HG03060 (cell line): ENCODE measurements at regions not wholly inside any gene's neighbourhood (a gene's known extent, or its start where the extent isn't known, plus 50 kb on each side); places are given as distances from the start of the nearest gene placed in this dataset.

Source experiments
- ATAC-seq: cut with Tn5 transposase; IDR thresholded peaks from one replicate; pipeline ENCODE4 v1.9.1; 2021; ENCODE audit warnings: low read depth, moderate number of reproducible peaks; ENCODE audit not compliant: unreplicated experiment

GRCh38 chr6:144737998-144738397, 452.9 kb downstream of the UTRN start:
- no peak for ATAC-seq

- no peak for ATAC-seq
Observed at GRCh38 chr6:144739873-144740272, 454.7 kb downstream of the UTRN start.

- no peak for ATAC-seq
Observed at GRCh38 chr6:144741659-144742058, 456.5 kb downstream of the UTRN start.

DNA sequence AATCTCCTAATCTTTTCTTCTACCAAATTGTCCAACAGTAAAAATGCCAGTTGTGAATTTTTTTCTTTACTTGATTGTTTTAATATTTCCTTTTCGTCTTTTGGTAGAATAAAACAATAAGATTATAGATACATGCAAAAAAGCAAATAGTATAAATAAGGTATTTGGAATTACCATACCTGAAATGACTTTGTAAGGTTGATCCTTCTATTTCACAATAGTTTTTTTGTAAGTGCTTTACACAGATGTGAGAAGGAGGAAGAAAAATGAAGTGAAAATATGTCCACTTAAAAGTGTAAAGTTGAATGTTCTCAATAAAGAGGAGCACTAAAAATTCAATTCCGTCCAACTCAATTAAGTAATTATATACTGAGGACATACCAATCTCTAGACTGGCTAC, 457.6 kb downstream of the UTRN start:
- ATAC-seq = no peak

- no peak for ATAC-seq
Observed at GRCh38 chr6:144744720-144745119, 459.6 kb downstream of the UTRN start.

GRCh38 chr6:144745439-144745838, 460.3 kb downstream of the UTRN start:
- ATAC-seq = no peak

- no peak for ATAC-seq
Observed at GRCh38 chr6:144746902-144747469, 461.9 kb downstream of the UTRN start.

DNA sequence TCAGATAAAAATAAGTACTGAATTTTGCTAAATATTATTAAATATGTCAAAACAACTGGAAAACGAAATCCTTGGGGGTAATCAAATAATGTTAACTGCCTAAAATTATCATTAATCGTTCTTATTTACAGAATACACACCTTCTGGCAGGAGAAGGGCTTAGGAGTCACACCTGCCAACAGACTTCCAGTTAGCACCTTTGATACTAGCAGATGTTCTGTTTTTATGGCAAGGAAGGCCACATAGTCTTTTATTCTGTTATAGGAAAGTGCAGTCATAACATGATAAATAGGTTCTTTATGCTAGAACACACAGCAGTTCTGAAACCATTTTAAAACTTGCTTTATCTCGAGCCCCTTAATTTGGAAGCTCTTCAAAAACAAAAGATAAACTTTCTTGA, 464.1 kb downstream of the UTRN start:
- no peak for ATAC-seq

- peak; percentile 95 for ATAC-seq
Observed at GRCh38 chr6:144753023-144753705, 468.0 kb downstream of the UTRN start.

GRCh38 chr6:144756469-144756868, 471.3 kb downstream of the UTRN start:
- ATAC-seq = no peak

- no peak for ATAC-seq
Observed at GRCh38 chr6:144757299-144757698, 472.2 kb downstream of the UTRN start.

DNA sequence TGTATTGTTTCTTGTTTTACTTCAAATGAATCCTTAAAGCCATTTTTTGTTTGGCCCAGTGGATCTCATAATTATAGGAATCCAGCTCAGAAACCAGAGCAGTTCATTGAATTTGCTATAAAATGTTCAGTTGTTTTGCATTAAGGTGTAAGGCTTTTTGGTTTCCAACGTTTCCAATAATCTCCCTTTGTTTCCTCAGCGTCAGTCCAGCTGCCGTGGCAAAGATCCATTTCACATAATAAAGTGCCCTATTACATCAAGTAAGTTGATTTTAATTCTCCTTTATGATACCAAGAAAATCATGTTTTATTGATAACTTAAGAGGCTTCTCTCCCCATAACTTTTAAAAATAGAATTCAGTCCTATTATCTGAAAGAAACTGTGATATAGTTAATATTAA, 472.6 kb downstream of the UTRN start:
- ATAC-seq = no peak

DNA sequence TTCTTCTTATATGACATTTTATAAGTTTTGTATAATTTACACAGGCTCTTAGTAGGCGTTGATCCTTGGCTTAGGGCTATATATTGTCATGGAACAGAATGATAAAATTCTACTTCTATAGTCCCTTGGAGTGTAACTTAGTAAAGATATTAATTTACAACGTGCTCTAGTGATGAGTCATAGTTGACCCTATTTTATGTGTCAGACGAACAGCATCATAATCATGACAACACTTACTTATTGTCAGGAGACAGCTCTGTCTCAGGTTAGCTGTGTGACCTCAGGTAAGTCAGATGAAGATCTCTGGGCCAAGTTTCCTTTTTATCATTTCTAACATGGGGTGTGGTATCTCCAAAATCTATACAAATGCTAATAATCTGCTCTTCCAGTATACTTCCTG, 473.5 kb downstream of the UTRN start:
- ATAC-seq = peak; percentile 62

GRCh38 chr6:144762469-144762868, 477.3 kb downstream of the UTRN start:
- no peak for ATAC-seq

GRCh38 chr6:144767051-144767450, 481.9 kb downstream of the UTRN start:
- no peak for ATAC-seq

- ATAC-seq = no peak
Observed at GRCh38 chr6:144768551-144769075, 483.5 kb downstream of the UTRN start.

DNA sequence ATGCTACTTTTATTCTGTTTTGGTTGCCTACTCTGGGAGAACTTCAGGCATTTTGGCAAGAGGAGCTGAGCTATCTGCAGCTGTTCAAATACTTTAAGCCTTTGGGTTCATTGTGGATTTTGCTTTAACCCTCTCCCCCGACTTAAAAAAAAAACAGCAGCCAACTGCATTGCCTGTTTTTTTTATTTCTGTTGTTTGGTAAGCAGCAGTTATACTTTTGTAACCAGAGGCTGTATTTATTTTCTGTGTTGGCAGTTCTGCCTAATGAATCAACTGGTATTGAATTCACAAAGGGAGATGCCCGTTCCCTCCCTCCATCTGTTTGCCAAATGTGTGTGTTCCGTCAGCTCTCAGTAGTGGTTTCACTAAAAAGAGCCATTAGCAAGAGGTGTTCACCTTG, 484.0 kb downstream of the UTRN start:
- ATAC-seq = no peak

DNA sequence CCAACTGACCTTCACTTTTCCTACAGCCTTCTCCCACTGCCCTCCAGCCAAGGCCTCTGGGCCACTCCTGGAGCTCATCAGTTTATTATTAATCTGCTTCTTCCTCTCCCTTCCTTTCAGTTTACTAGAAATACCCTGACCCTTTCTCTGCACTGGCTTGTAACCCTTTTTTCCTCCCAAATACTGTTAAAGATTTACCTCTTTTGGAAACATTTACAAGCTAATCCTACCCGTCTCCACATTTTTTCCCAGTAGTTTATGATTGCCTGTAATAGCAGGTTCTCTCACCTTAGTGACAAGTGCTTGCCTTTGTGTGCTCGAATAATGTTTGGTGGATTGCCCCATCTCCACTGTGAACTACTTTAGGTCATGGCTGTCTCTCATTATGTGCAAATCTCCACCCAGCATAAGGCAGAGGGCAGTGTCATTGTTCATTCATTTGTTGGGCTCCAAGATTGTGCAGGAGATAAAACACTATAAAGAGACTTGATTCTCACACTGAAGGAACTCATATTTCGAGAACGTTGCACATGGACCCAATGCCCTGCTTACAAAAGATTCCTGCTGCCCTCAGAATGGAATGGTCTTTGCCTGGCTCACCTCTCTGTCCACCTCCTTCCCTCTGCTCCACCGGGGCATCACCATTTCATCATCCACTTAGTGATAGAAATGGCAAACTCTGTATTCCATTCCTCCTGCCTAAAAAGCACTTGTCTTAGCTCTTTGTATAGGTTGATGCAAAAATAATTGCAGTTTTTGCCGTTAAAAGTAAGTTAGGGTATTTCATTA, 491.1 kb downstream of the UTRN start:
- no peak for ATAC-seq

GRCh38 chr6:144777249-144777648, 492.1 kb downstream of the UTRN start:
- no peak for ATAC-seq

DNA sequence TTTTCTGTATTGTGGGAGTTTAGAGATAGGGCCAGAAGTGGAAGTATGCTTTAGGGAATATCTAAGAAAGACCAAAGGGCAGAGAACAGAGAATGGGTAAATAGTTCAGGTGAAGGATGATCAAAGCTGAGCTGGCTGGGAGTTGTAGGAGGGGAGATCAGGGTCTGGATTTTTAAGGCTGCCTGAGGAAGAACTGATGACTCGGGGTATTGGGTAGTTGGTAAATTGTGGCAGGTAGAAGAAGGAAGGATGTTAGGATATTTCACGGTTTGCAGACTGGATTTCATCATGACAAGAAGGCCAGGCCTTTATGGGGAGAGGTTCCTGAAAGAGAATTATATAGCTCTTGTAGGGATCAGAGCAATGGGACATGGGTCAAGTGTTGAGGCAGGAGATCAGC, 492.9 kb downstream of the UTRN start:
- no peak for ATAC-seq

DNA sequence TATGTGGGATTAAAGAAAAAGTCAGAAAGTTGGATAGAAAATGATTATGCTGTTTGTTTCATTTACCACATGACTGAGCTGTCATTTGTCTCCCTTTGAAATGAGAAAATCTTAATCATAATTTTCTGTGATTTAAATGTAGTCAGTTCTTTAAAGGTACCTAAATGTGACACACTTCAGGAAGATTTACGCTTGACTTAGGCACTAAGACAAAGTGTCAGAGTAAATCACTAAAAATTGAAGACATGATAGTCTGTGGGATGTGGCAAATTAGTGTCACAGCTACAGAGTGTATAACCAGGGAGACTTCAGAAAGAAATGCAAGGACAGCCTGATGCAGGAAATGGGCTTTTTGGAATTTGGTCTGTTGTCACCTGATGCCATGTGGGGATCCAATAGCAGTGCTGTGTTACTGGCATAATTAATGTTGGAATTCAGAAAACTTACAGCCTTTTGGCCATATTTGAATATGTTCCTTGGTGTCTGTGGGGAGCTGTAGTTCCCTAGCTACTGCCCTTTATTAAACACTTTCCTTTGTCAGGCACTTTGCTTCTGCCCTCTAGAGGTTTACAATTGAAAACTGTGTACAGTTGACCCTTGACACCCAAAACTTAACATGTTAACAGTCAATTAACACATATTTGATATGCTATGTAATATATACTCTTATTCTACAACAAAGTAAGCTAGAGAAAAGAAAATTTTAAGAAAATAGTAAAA, 493.8 kb downstream of the UTRN start:
- peak; percentile 43 for ATAC-seq
